ENCODE measurements at regions not wholly inside any gene's neighbourhood (a gene's known extent, or its start where the extent isn't known, plus 50 kb on each side); places are given as distances from the start of the nearest gene placed in this dataset.
"Not testable (repeated sequence)": the region's sequence is repeated elsewhere in the genome, so short reads cannot be mapped to it uniquely, and the experiment has no call there.

DNA sequence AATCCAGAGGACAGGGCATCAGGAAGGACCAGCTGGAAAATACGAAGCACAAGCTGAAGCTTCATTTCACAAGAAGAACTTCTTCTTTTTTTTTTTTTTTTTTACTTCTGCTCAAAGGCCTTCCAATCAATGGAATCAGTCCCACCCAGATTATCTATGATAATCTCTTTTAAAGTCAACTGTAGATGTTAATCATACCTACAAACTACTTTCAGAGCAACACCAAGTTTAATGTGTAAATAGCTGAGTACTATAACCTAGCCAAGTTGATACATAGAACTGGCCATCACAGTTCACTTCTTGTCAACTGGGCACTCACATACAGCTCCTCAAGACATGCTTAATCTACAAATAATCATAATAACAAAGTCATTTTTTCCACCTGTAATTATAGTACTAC lies 1645.9 kb upstream of the CELF4 start:
- in situ Hi-C loops (cut with MboI; ENCODE audit: low sequenced_read_pairs): no loop called here
- Histone ChIP-seq H3K4me3 (no peak overlapping the region), H3K4me1 (no peaks in the 10 kb centered on the region; the same call in 1 of the 2 replicates), H3K27me3 (ENCODE audit: low read depth) (no peaks in the 10 kb centered on the region), H3K36me3 (replicated peaks) (no peaks in the 10 kb centered on the region), H3K9me3 (no peaks in the 10 kb centered on the region)
- DNase-seq (ENCODE audit: low spot score in 2 of 2): no peak

DNA sequence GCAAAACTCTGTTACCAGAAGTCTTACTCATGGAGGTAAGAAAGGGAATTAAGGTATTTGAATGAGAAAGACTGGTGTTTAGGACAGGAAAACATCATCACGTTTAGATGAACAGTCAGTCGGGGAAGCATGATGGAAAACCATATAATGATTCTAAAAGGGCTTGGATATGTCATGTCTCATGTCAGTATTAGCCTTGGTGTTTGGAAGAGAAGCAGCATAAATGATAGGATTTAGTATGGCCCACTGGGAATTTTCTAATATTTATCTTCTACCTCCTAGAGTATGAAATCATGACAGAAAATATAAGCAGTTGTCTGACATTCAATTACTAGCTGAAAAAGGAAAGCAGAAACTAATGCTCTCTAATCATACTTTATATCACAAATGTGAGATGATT lies 1643.6 kb upstream of the CELF4 start:
- Histone ChIP-seq H3K4me3 (no peak overlapping the region), H3K27me3 (ENCODE audit: low read depth) (no peaks in the 10 kb centered on the region), H3K4me1 (no peaks in the 10 kb centered on the region), H3K9me3 (no peaks in the 10 kb centered on the region), H3K36me3 (replicated peaks) (no peaks in the 10 kb centered on the region)
- in situ Hi-C loops (cut with MboI; ENCODE audit: low sequenced_read_pairs): no loop called here
- no peak for DNase-seq (ENCODE audit: low spot score in 2 of 2)

GRCh38 chr18:39208729-39209128 lies 1643.1 kb upstream of the CELF4 start:
- DNase-seq (ENCODE audit: low spot score in 2 of 2): no peak
- no peaks in the 10 kb centered on the region for H3K36me3 ChIP-seq (replicated peaks)
- no peaks in the 10 kb centered on the region for H3K27me3 ChIP-seq (ENCODE audit: low read depth)
- H3K9me3 ChIP-seq: no peaks in the 10 kb centered on the region
- in situ Hi-C loops (cut with MboI; ENCODE audit: low sequenced_read_pairs): no loop called here
- no peaks in the 10 kb centered on the region for H3K4me1 ChIP-seq
- H3K4me3 ChIP-seq: no peak overlapping the region

GRCh38 chr18:39208190-39208589 lies 1642.6 kb upstream of the CELF4 start:
- Histone ChIP-seq H3K36me3 (replicated peaks) (no peaks in the 10 kb centered on the region), H3K4me3 (no peak overlapping the region), H3K4me1 (no peaks in the 10 kb centered on the region), H3K27me3 (ENCODE audit: low read depth) (no peaks in the 10 kb centered on the region), H3K9me3 (no peaks in the 10 kb centered on the region)
- DNase-seq (ENCODE audit: low spot score in 2 of 2): no peak
- in situ Hi-C loops (cut with MboI; ENCODE audit: low sequenced_read_pairs): no loop called here

- in situ Hi-C loops (cut with MboI; ENCODE audit: low sequenced_read_pairs); H3K36me3 ChIP-seq (replicated peaks); H3K27me3 ChIP-seq (ENCODE audit: low read depth); H3K9me3 ChIP-seq; H3K4me1 ChIP-seq; DNase-seq (ENCODE audit: low spot score in 2 of 2); H3K4me3 ChIP-seq: not testable (repeated sequence)
Observed at GRCh38 chr18:39206398-39207103, 1641.0 kb upstream of the CELF4 start.

DNA sequence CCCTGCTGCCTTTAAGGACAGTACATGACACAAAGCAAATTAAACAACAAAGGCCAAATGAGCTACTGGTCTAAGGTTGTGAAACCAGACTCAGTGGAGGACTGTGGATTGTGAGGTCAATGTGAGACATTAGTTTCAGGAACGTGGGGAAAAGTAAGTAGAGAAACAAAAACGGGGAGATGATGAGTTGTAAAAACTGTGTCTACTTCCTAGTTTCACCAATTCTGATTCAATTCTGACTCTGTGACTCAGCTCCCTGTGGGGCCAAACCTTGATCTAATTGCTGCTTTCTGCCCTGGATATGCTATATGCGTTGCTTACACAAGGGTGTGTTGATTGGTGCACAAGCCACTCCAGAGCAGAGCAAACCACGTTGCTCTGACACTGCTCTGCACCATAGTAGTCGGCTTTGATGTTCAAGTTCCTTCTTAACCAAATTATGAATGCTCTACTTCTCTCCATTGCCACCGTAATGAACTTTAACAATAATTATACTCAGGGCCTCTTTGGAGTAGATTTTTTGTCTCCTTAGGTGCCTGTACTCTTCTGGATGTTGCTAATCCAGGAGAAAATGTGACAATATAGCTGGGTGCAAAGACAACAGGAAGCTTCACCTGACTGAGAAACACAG lies 1640.1 kb upstream of the CELF4 start:
- no peak overlapping the region for H3K4me3 ChIP-seq
- H3K4me1 ChIP-seq: no peaks in the 10 kb centered on the region
- H3K36me3 ChIP-seq (replicated peaks): no peaks in the 10 kb centered on the region
- no peaks in the 10 kb centered on the region for H3K9me3 ChIP-seq
- in situ Hi-C loops (cut with MboI; ENCODE audit: low sequenced_read_pairs): no loop called here
- no peaks in the 10 kb centered on the region for H3K27me3 ChIP-seq (ENCODE audit: low read depth)
- DNase-seq (ENCODE audit: low spot score in 2 of 2): no peak

DNA sequence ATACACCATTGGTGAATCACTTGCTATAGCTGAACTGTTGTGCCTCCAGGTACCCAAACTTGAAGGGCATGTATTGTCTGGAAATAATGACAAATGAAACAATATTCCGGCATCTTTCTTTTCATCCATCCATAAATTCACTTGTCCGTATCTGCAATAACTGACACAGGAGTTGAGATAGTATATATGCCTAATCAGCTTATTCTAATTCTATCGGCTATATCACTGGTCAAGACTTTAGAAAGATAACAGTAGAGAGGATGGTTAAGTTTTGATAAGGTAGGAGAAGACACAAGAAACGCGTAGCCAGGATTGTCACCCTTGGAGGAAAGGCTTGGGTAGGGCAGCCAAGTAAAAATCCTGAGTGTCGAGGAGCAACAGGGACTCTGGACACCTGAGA lies 1634.6 kb upstream of the CELF4 start:
- H3K27me3 ChIP-seq (ENCODE audit: low read depth): no peaks in the 10 kb centered on the region
- no peaks in the 10 kb centered on the region for H3K4me1 ChIP-seq
- no peaks in the 10 kb centered on the region for H3K9me3 ChIP-seq
- H3K36me3 ChIP-seq (replicated peaks): no peaks in the 10 kb centered on the region
- no peak overlapping the region for H3K4me3 ChIP-seq
- no peak for DNase-seq (ENCODE audit: low spot score in 2 of 2)
- in situ Hi-C loops (cut with MboI; ENCODE audit: low sequenced_read_pairs): no loop called here

GRCh38 chr18:39199231-39199855 lies 1633.7 kb upstream of the CELF4 start:
- no peaks in the 10 kb centered on the region for H3K4me1 ChIP-seq
- no peak overlapping the region for H3K4me3 ChIP-seq
- no peak for DNase-seq (ENCODE audit: low spot score in 2 of 2)
- H3K36me3 ChIP-seq (replicated peaks): no peaks in the 10 kb centered on the region
- in situ Hi-C loops (cut with MboI; ENCODE audit: low sequenced_read_pairs): no loop called here
- H3K27me3 ChIP-seq (ENCODE audit: low read depth): no peaks in the 10 kb centered on the region
- no peaks in the 10 kb centered on the region for H3K9me3 ChIP-seq

DNA sequence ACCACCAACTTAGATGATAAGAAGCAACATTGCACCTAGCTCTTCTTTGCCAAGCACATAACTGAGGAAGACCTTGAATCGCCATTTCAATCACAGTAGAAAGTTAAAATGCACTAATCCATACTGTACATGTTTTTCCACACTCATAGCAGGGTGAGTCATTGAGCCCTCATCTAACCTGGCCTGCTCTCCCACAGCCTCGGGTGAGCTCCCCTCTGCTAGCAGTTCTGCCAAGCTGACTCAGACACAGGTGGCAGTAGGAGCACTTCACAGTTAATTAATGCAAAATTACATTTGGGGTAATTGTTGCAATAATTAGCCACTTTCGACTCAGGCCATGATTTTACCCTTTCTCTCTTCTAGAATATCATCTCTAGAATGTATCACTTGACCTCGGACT lies 1632.8 kb upstream of the CELF4 start:
- in situ Hi-C loops (cut with MboI; ENCODE audit: low sequenced_read_pairs): no loop called here
- Histone ChIP-seq H3K4me1 (no peaks in the 10 kb centered on the region), H3K9me3 (no peaks in the 10 kb centered on the region), H3K4me3 (no peak overlapping the region), H3K27me3 (ENCODE audit: low read depth) (no peaks in the 10 kb centered on the region), H3K36me3 (replicated peaks) (no peaks in the 10 kb centered on the region)
- DNase-seq (ENCODE audit: low spot score in 2 of 2): no peak

DNA sequence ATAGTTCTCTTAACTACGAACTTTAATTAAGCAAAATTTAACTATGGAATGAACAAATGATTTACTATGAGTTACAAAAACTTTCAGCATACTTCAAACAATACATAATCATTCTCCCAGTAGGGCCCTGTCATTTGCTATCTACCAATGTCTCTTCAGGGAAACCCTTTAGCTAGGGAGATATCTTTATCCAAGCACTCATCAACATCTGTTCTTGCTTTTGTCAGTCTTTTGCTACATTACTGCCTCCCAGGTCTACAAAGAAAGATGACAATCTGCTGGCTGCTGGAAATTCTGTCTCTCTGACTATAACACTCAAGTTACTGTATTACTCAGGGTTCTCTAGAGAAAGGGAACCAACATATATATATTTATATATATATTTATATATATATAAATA lies 1626.3 kb upstream of the CELF4 start:
- no peaks in the 10 kb centered on the region for H3K27me3 ChIP-seq (ENCODE audit: low read depth)
- H3K4me1 ChIP-seq: no peaks in the 10 kb centered on the region
- in situ Hi-C loops (cut with MboI; ENCODE audit: low sequenced_read_pairs): no loop called here
- no peaks in the 10 kb centered on the region for H3K9me3 ChIP-seq
- H3K36me3 ChIP-seq (replicated peaks): no peaks in the 10 kb centered on the region
- no peak overlapping the region for H3K4me3 ChIP-seq
- DNase-seq (ENCODE audit: low spot score in 2 of 2): no peak

GRCh38 chr18:39191058-39191457 lies 1625.5 kb upstream of the CELF4 start:
- H3K36me3 ChIP-seq (replicated peaks): no peaks in the 10 kb centered on the region
- H3K4me3 ChIP-seq: no peak overlapping the region
- no peaks in the 10 kb centered on the region for H3K4me1 ChIP-seq
- H3K27me3 ChIP-seq (ENCODE audit: low read depth): no peaks in the 10 kb centered on the region
- in situ Hi-C loops (cut with MboI; ENCODE audit: low sequenced_read_pairs): no loop called here
- no peak for DNase-seq (ENCODE audit: low spot score in 2 of 2)
- H3K9me3 ChIP-seq: no peaks in the 10 kb centered on the region

- DNase-seq (ENCODE audit: low spot score in 2 of 2): no peak
- no peaks in the 10 kb centered on the region for H3K27me3 ChIP-seq (ENCODE audit: low read depth)
- no peak overlapping the region for H3K4me3 ChIP-seq
- H3K36me3 ChIP-seq (replicated peaks): no peaks in the 10 kb centered on the region
- in situ Hi-C loops (cut with MboI; ENCODE audit: low sequenced_read_pairs): no loop called here
- no peaks in the 10 kb centered on the region for H3K9me3 ChIP-seq
- H3K4me1 ChIP-seq: no peaks in the 10 kb centered on the region
Observed at GRCh38 chr18:39190508-39190907, 1624.9 kb upstream of the CELF4 start.

- Histone ChIP-seq H3K9me3 (no peaks in the 10 kb centered on the region), H3K36me3 (replicated peaks) (no peaks in the 10 kb centered on the region), H3K4me1 (no peaks in the 10 kb centered on the region), H3K27me3 (ENCODE audit: low read depth) (no peaks in the 10 kb centered on the region), H3K4me3 (no peak overlapping the region)
- in situ Hi-C loops (cut with MboI; ENCODE audit: low sequenced_read_pairs): no loop called here
- no peak for DNase-seq (ENCODE audit: low spot score in 2 of 2)
Observed at GRCh38 chr18:39188278-39188677, 1622.7 kb upstream of the CELF4 start.

GRCh38 chr18:39186008-39186407 lies 1620.4 kb upstream of the CELF4 start:
- in situ Hi-C loops (cut with MboI; ENCODE audit: low sequenced_read_pairs): no loop called here
- no peak for DNase-seq (ENCODE audit: low spot score in 2 of 2)
- no peaks in the 10 kb centered on the region for H3K36me3 ChIP-seq (replicated peaks)
- no peaks in the 10 kb centered on the region for H3K27me3 ChIP-seq (ENCODE audit: low read depth)
- no peaks in the 10 kb centered on the region for H3K4me1 ChIP-seq
- no peak overlapping the region for H3K4me3 ChIP-seq
- no peaks in the 10 kb centered on the region for H3K9me3 ChIP-seq
